ENCODE measurements at regions not wholly inside any gene's neighbourhood (a gene's known extent, or its start where the extent isn't known, plus 50 kb on each side); places are given as distances from the start of the nearest gene placed in this dataset.

DNA sequence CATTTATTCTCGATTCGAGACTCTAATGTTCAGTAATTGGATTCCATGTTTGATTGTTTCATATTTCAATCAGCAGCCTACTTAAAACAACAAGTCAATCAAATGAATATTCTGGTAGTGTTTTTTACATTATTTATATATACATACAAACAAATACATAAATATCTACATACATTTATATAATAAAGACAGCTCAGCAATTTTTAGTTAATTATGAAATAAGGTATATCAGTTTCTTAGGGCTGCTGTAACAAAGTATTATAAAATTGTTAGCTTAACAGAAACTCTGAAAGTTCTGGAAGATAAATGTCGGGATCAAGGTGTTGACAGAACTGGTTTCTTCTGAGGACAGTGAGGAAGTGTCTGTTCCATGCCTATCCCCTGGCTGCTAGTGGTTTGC, 105.9 kb downstream of the MGST1 start:
- no peak for DNase-seq (ENCODE audit: low spot score)
- CTCF ChIA-PET (ENCODE audit: low intra/inter-chr PET ratio, low total read pairs), result no interaction called here
- Histone ChIP-seq H3K4me2 (ENCODE audit: low read depth, low read length) (no peak overlapping the region), H3K4me3 (replicated peaks in 1 of 3; ENCODE audit: insufficient read depth in 1 of 3, low read depth in 2 of 3, low read length in 3 of 3) (no peak overlapping the region), H3K27me3 (ENCODE audit: control insufficient read depth in 1 of 2, insufficient read depth in 2 of 2, low read length in 2 of 2) (no peaks in the 10 kb centered on the region), H3K79me2 (ENCODE audit: insufficient read depth, low read length) (no peaks in the 10 kb centered on the region), H4K20me1 (ENCODE audit: insufficient read depth, low read length) (no peaks in the 10 kb centered on the region), H3K9ac (ENCODE audit: insufficient read depth, low read depth, low read length) (no peak overlapping the region), H3K4me1 (ENCODE audit: insufficient read depth, low read length) (no peaks in the 10 kb centered on the region), H2AFZ (ENCODE audit: low read length) (no peak overlapping the region), H3K27ac (ENCODE audit: extremely low read length, insufficient read depth, low read length) (no peak overlapping the region), H3K9me3 (ENCODE audit: low read length) (no peaks in the 10 kb centered on the region), H3K36me3 (replicated peaks in 1 of 2; ENCODE audit: control insufficient read depth in 1 of 2, insufficient read depth in 2 of 2, low read length in 2 of 2) (no peaks in the 10 kb centered on the region)
- no peak for ATAC-seq
- no peak for FAIRE-seq
- TF ChIP-seq MAFF (IDR thresholded peaks at IDR 0.05; ENCODE audit: low read depth, low read length), result peak; percentile 29; the same call in 1 of the 2 replicates
- TF ChIP-seq SRSF9 (IDR thresholded peaks at IDR 0.05; ENCODE audit: borderline replicate concordance, insufficient read depth, low read depth, low read length, poor library complexity, severe bottlenecking), result no peak
- no peak for TF ChIP-seq ESRRA (CRISPR knock-in tag; IDR thresholded peaks at IDR 0.05; ENCODE audit: low read depth)
- no peak for TF ChIP-seq PHF20 (CRISPR knock-in tag; IDR thresholded peaks at IDR 0.05)
- peak; percentile 4 to 80; a peak in 2 of 4 replicates for TF ChIP-seq MAFK (conservative IDR thresholded peaks at IDR 0.05 in 1 of 2, IDR thresholded peaks at IDR 0.05 in 1 of 2; ENCODE audit: low read length in 2 of 2)
- TF ChIP-seq BRCA1 (CRISPR knock-in tag; IDR thresholded peaks at IDR 0.05), result no peak
- no peak for TF ChIP-seq FOSL1 (CRISPR knock-in tag; IDR thresholded peaks at IDR 0.05; ENCODE audit: borderline replicate concordance)
- TF ChIP-seq HDAC1 (CRISPR knock-in tag; IDR thresholded peaks at IDR 0.05), result no peak
- POLR2A ChIA-PET, result no interaction called here
- intact Hi-C loops (cut with micrococcal nuclease; ENCODE audit: unreplicated experiment), result no loop called here
- in situ Hi-C loops (cut with HindIII; ENCODE audit: extremely low pct_ligation_motif_present, low pct_unique_long_range_greater_than_20kb), result no loop called here
- BruUV-seq (replicated peaks), result no TSS peak
- 49% methylated on average over 3 of the region's 3 CpGs for WGBS (ENCODE audit: low lambda C conversion rate)

DNA sequence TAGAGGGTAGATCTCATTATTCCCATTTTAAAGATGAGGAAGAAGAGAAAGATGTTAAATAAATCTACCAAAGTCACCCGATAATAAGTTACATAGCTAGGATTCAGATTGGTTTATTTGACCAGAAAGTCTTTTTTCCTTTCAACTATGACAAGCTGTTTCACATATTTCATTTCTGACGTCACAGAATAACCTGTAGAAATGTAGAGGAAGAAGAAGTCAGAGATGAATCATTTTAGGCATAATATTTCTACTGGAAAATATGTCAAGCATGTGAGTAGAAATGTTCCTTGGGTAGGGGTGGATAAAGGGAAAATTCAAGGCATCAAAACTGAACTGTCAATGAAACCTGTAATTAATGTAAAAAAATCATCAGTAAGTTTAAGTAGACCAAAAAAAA, 107.0 kb downstream of the MGST1 start:
- no peaks in the 10 kb centered on the region for H3K4me1 ChIP-seq (ENCODE audit: insufficient read depth, low read length)
- H3K9ac ChIP-seq (ENCODE audit: insufficient read depth, low read depth, low read length), result no peak overlapping the region
- intact Hi-C loops (cut with micrococcal nuclease; ENCODE audit: unreplicated experiment), result no loop called here
- no peak overlapping the region for H2AFZ ChIP-seq (ENCODE audit: low read length)
- no peak overlapping the region for H3K4me3 ChIP-seq (replicated peaks in 1 of 3; ENCODE audit: insufficient read depth in 1 of 3, low read depth in 2 of 3, low read length in 3 of 3)
- ATAC-seq (no peak), DNase-seq (ENCODE audit: low spot score) (no peak), FAIRE-seq (no peak)
- no peak overlapping the region for H3K4me2 ChIP-seq (ENCODE audit: low read depth, low read length)
- in situ Hi-C loops (cut with HindIII; ENCODE audit: extremely low pct_ligation_motif_present, low pct_unique_long_range_greater_than_20kb), result no loop called here
- ChIA-PET POLR2A (no interaction called here), CTCF (ENCODE audit: low intra/inter-chr PET ratio, low total read pairs) (no interaction called here)
- H3K36me3 ChIP-seq (replicated peaks in 1 of 2; ENCODE audit: control insufficient read depth in 1 of 2, insufficient read depth in 2 of 2, low read length in 2 of 2), result no peaks in the 10 kb centered on the region
- no peaks in the 10 kb centered on the region for H3K9me3 ChIP-seq (ENCODE audit: low read length)
- no peak overlapping the region for H3K27ac ChIP-seq (ENCODE audit: extremely low read length, insufficient read depth, low read length)
- BruUV-seq (replicated peaks), result no TSS peak
- TF ChIP-seq DPF2 (CRISPR knock-in tag; IDR thresholded peaks at IDR 0.05; ENCODE audit: borderline replicate concordance, low read depth) (no peak), TEF (CRISPR knock-in tag; IDR thresholded peaks at IDR 0.05) (no peak), CREB1 (IDR thresholded peaks at IDR 0.05) (peak; percentile 68), CREB1 (CRISPR knock-in tag; IDR thresholded peaks at IDR 0.05) (no peak)
- H3K79me2 ChIP-seq (ENCODE audit: insufficient read depth, low read length), result no peaks in the 10 kb centered on the region
- 88% methylated on average over 2 of the region's 2 CpGs for WGBS (ENCODE audit: low lambda C conversion rate)
- H3K27me3 ChIP-seq (ENCODE audit: control insufficient read depth in 1 of 2, insufficient read depth in 2 of 2, low read length in 2 of 2), result no peaks in the 10 kb centered on the region
- no peaks in the 10 kb centered on the region for H4K20me1 ChIP-seq (ENCODE audit: insufficient read depth, low read length)

Data from HepG2 (cell line).